HFFc6 (cell line): ENCODE measurements at regions not wholly inside any gene's neighbourhood (a gene's known extent, or its start where the extent isn't known, plus 50 kb on each side); places are given as distances from the start of the nearest gene placed in this dataset.

ENCODE experiments used
- DNase-seq: peaks from one replicate; pipeline ENCODE4 v3.0.0-alpha.2; 2018
- H3K27ac Mint-ChIP-seq: 2 replicates; pipeline ENCODE4 v1.8.0; 2020; ENCODE audit warnings: mild to moderate bottlenecking, mixed read lengths
- H3K27me3 Mint-ChIP-seq: 2 replicates; pipeline ENCODE4 v1.8.0; 2021; ENCODE audit warnings: mild to moderate bottlenecking, moderate library complexity, mixed read lengths; ENCODE audit not compliant: insufficient read depth
- H3K36me3 Mint-ChIP-seq: 2 replicates; pipeline ENCODE4 v1.8.0; 2021; ENCODE audit warnings: low read depth, mixed read lengths
- H3K4me1 Mint-ChIP-seq: 2 replicates; pipeline ENCODE4 v1.8.0; 2020; ENCODE audit warnings: low read depth, mixed read lengths
- H3K4me3 Mint-ChIP-seq: 2 replicates; pipeline ENCODE4 v1.8.0; 2020; ENCODE audit warnings: mild to moderate bottlenecking, moderate library complexity, mixed read lengths
- H3K9me3 Mint-ChIP-seq: 2 replicates; pipeline ENCODE4 v1.8.0; 2020; ENCODE audit warnings: mild to moderate bottlenecking, mixed read lengths
- TF ChIP-seq, protein P1 (sequence below): fragments of 200-600 bp; sonication (generic); IDR thresholded peaks from 2 replicates; pipeline ENCODE4 v1.5.0; 2021; ENCODE audit warnings: antibody characterized with exemption, mild to moderate bottlenecking

- Mint-ChIP-seq H3K36me3 (peaks cover 12% of the 10 kb centered on the region; the same call in 1 of the 2 replicates), H3K27ac (no peak overlapping the region), H3K4me3 (no peak overlapping the region), H3K4me1 (no peaks in the 10 kb centered on the region), H3K27me3 (no peaks in the 10 kb centered on the region), H3K9me3 (peaks cover 67% of the 10 kb centered on the region)
- DNase-seq = no peak
- TF ChIP-seq, protein P1, sequence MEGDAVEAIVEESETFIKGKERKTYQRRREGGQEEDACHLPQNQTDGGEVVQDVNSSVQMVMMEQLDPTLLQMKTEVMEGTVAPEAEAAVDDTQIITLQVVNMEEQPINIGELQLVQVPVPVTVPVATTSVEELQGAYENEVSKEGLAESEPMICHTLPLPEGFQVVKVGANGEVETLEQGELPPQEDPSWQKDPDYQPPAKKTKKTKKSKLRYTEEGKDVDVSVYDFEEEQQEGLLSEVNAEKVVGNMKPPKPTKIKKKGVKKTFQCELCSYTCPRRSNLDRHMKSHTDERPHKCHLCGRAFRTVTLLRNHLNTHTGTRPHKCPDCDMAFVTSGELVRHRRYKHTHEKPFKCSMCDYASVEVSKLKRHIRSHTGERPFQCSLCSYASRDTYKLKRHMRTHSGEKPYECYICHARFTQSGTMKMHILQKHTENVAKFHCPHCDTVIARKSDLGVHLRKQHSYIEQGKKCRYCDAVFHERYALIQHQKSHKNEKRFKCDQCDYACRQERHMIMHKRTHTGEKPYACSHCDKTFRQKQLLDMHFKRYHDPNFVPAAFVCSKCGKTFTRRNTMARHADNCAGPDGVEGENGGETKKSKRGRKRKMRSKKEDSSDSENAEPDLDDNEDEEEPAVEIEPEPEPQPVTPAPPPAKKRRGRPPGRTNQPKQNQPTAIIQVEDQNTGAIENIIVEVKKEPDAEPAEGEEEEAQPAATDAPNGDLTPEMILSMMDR = no peak
Observed at GRCh38 chr6:165794179-165794601, 131.1 kb upstream of the PDE10A start.

DNA sequence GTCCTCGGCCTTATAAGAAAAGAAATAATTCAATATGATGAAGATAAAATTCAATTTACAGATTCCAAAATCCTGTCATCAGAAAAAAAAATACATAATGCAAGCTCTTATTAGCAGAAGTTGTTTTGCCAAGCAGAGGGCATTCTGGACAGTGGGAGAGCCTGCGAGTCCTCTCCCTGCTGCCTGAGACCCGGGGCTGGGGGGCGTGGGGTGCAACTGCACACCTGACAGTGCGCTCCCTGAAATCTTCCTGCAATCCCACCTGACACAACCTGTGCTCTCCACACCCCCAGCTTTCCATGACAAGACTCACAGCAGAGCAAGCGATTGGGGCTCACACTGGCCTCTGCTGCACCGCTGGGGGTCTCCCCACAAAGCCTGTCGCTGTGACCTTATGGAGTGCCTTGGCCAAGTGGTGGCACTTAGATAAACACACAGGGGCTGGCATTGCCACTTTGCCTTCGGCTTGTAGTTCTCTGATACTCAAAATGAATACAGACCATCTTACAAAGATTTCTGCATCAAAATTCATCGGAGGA is 130.3 kb upstream of the PDE10A start:
- no peak overlapping the region for H3K4me3 Mint-ChIP-seq
- TF ChIP-seq, protein P1 = no peak
- H3K27ac Mint-ChIP-seq = no peak overlapping the region
- peaks cover 12% of the 10 kb centered on the region; the same call in 1 of the 2 replicates for H3K36me3 Mint-ChIP-seq
- no peaks in the 10 kb centered on the region for H3K27me3 Mint-ChIP-seq
- no peaks in the 10 kb centered on the region for H3K4me1 Mint-ChIP-seq
- no peak for DNase-seq
- H3K9me3 Mint-ChIP-seq = peaks cover 59% of the 10 kb centered on the region

- peaks cover 61% of the 10 kb centered on the region for H3K9me3 Mint-ChIP-seq
- TF ChIP-seq, protein P1 = no peak
- H3K4me1 Mint-ChIP-seq = no peaks in the 10 kb centered on the region
- no peak overlapping the region for H3K4me3 Mint-ChIP-seq
- no peak overlapping the region for H3K27ac Mint-ChIP-seq
- no peaks in the 10 kb centered on the region for H3K27me3 Mint-ChIP-seq
- no peak for DNase-seq
- peaks cover 12% of the 10 kb centered on the region; the same call in 1 of the 2 replicates for H3K36me3 Mint-ChIP-seq
Observed at GRCh38 chr6:165791876-165792437, 128.9 kb upstream of the PDE10A start.

DNA sequence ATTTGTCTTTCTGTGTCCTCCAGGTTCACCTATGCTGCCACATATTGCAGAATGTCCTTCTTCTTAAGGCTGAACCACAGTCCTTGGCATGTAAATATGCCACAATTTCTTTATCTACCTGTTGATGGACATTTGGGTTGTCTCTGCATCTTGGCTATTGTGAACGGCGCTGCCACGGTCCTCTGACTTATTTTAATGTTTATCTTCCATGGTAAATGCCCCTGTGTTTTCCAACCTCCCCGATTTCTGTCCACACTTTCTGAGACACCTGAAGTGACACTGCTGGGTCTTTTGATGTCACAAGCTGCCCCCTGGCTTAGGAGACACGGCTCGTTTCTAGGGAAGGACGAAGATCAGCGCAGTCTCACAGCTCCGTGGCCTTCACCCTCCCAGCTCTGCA is 128.3 kb upstream of the PDE10A start:
- Mint-ChIP-seq H3K4me3 (no peak overlapping the region), H3K27me3 (no peaks in the 10 kb centered on the region), H3K4me1 (no peaks in the 10 kb centered on the region), H3K9me3 (peaks cover 54% of the 10 kb centered on the region), H3K27ac (no peak overlapping the region), H3K36me3 (peaks cover 12% of the 10 kb centered on the region; the same call in 1 of the 2 replicates)
- DNase-seq = no peak
- TF ChIP-seq, protein P1 = no peak

- H3K27me3 Mint-ChIP-seq = no peaks in the 10 kb centered on the region
Observed at GRCh38 chr6:165782812-165783211, 119.8 kb upstream of the PDE10A start.

More at GRCh38 chr6:165782812-165783211, 119.8 kb upstream of the PDE10A start:
- Mint-ChIP-seq H3K4me3 (no peak overlapping the region), H3K27ac (no peak overlapping the region), H3K9me3 (peaks cover 64% of the 10 kb centered on the region), H3K4me1 (no peaks in the 10 kb centered on the region), H3K36me3 (no peaks in the 10 kb centered on the region; the same call in 1 of the 2 replicates)
- no peak for DNase-seq
- TF ChIP-seq, protein P1 = no peak
